ENCODE measurements at regions not wholly inside any gene's neighbourhood (a gene's known extent, or its start where the extent isn't known, plus 50 kb on each side); places are given as distances from the start of the nearest gene placed in this dataset.
"Not testable (repeated sequence)": the region's sequence is repeated elsewhere in the genome, so short reads cannot be mapped to it uniquely, and the experiment has no call there.

DNA sequence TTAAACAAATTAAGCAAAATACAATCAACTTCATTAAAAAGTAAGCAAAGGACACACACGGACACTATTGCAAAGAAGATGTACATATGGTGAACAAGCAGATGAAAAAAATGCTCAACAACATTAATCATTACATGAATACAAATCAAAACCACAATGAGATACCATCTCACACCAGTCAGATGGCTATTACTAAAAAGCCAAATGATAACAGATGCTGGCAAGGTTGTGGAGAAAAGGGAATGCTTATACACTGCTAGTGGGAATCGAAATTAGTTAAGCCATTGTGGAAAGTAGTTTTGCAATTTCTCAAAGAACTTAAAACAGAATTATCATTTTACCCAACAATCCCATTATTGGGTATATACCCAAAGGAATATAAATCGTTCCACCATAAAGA lies 636.2 kb upstream of the ST8SIA4 start:
- TF ChIP-seq, protein P1, sequence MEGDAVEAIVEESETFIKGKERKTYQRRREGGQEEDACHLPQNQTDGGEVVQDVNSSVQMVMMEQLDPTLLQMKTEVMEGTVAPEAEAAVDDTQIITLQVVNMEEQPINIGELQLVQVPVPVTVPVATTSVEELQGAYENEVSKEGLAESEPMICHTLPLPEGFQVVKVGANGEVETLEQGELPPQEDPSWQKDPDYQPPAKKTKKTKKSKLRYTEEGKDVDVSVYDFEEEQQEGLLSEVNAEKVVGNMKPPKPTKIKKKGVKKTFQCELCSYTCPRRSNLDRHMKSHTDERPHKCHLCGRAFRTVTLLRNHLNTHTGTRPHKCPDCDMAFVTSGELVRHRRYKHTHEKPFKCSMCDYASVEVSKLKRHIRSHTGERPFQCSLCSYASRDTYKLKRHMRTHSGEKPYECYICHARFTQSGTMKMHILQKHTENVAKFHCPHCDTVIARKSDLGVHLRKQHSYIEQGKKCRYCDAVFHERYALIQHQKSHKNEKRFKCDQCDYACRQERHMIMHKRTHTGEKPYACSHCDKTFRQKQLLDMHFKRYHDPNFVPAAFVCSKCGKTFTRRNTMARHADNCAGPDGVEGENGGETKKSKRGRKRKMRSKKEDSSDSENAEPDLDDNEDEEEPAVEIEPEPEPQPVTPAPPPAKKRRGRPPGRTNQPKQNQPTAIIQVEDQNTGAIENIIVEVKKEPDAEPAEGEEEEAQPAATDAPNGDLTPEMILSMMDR (IDR thresholded peaks at IDR 0.05; ENCODE audit: borderline replicate concordance, control extremely low read depth, extremely low read depth, insufficient read depth, missing control alignments): no peak
- no peak for DNase-seq (ENCODE audit: low spot score)
- in situ Hi-C loops (cut with MboI; ENCODE audit: low sequenced_read_pairs, unreplicated experiment): no loop called here

DNA sequence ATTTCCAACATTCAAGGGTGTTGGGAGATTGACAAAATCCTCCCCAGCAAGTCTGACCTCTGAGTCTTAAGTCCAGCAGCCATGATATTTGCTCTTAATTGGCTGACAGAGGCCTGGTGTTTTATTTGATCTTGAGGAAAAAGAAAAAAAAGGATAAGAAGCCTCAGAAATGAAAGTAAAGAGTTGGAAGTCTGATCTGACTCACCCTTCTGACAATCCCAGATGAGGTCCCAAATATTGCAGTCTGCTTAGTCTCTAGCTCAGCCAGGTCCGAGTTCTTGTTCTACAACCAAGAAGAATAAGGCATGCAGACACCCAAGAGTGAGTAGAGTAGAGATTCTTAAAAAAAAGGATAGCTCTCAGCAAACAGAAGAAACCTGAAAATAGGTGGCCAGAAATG lies 632.5 kb upstream of the ST8SIA4 start:
- DNase-seq (ENCODE audit: low spot score): no peak
- TF ChIP-seq, protein P1 (IDR thresholded peaks at IDR 0.05; ENCODE audit: borderline replicate concordance, control extremely low read depth, extremely low read depth, insufficient read depth, missing control alignments): no peak
- in situ Hi-C loops (cut with MboI; ENCODE audit: low sequenced_read_pairs, unreplicated experiment): no loop called here

DNA sequence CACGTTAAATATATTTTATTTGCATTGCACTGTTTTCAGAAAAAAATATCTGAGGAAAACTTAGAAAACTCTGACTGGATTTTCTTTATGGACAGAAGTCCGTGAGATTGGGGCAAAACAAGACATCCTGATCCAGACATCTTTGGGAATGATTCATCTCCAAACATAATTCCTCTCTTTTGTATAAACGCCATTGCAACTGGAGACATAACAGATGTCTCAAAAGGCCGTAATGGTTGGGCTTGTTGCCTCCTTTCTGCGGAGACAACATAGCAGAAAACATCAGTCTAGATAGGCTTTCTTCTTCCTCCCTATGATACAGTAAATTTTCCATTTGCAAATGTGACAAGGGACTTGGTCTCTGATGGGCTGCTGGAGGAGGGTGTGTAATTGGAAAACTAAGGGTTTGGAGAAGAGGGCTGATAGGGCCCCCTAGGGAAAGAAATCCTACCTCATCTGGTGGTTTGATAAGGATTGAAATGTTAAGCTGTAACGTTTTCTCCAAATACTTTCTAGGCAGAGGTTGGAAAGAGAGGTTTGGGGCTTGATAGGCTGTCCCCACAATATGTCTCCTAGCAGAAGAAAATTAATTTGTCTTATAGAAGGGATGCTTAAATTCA lies 631.5 kb upstream of the ST8SIA4 start:
- DNase-seq (ENCODE audit: low spot score): no peak
- TF ChIP-seq, protein P1 (IDR thresholded peaks at IDR 0.05; ENCODE audit: borderline replicate concordance, control extremely low read depth, extremely low read depth, insufficient read depth, missing control alignments): no peak
- in situ Hi-C loops (cut with MboI; ENCODE audit: low sequenced_read_pairs, unreplicated experiment): no loop called here

DNA sequence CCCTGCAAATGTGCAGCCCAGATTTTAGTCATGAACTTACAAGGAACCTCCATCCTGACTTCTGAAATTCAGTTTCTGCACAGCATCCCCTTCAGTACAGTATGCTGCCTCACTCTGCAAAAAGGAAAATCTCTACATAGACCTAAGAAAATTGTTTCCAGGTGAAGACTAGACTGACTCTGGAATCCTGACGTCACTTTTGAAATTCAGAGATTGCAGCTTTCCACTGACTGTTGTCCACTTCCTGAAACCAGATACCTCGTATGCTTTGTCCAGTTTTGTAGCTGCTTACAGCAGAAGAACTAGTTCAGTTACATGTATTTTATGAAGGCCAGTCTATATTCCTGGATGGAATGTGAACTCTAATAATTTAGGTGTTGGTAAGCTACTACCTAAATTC lies 629.3 kb upstream of the ST8SIA4 start:
- in situ Hi-C loops (cut with MboI; ENCODE audit: low sequenced_read_pairs, unreplicated experiment): no loop called here
- DNase-seq (ENCODE audit: low spot score): no peak
- TF ChIP-seq, protein P1 (IDR thresholded peaks at IDR 0.05; ENCODE audit: borderline replicate concordance, control extremely low read depth, extremely low read depth, insufficient read depth, missing control alignments): no peak

DNA sequence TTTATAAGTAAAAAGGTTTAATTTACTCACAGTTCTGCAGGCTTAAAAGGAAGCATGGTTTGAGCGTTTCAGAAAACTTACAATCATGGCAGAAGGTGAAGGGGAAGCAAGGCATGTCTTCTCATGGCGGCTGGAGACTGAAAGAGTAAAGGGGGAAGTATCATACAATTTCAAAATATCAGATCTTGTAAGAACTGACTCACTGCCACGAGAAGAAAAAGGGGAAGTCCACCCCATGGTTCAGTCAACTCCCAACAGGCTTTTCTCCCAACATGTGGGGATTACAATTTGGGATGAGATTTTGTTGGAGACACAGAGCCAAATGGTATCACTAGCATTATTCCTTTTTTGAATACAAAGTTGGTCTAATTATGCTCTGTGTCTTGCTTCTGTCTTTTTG lies 627.9 kb upstream of the ST8SIA4 start:
- DNase-seq (ENCODE audit: low spot score): no peak
- in situ Hi-C loops (cut with MboI; ENCODE audit: low sequenced_read_pairs, unreplicated experiment): no loop called here
- TF ChIP-seq, protein P1 (IDR thresholded peaks at IDR 0.05; ENCODE audit: borderline replicate concordance, control extremely low read depth, extremely low read depth, insufficient read depth, missing control alignments): no peak

DNA sequence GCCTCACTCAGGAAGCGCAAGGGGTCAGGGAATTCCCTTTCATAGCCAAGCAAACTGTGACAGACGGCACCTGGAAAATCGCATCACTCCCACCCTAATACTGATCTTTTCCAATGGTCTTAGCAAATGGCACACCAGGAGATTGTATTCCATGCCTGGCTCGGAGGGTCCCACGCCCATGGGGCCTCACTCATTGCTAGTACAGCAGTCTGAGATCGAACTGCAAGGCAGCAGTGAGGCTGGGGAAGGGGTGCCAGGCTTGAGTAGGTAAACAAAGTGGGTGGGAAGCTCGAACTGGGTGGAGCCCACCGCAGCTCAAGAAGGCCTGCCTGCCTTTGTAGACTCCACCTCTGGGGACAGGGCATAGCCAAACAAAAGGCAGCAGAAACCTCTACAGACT lies 626.0 kb upstream of the ST8SIA4 start:
- in situ Hi-C loops (cut with MboI; ENCODE audit: low sequenced_read_pairs, unreplicated experiment); DNase-seq (ENCODE audit: low spot score): not testable (repeated sequence)

DNA sequence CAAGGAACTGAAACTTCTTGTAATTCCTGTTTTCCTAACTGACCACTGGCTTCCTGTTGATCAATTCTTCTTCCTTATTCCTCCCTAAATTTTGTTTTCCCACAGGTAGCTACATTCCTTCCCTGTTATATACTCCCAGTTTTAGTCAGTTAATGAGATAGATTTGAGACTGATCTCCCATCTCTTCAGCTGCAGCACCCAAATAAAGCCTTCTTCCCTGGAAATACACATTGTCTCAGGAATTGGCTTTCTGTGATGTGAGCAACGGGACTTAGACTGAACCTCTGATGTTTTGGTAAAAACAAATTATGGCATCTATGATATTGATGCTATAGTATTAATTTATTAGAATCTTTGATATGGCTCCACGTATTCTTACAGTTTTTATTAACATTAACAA lies 617.3 kb upstream of the ST8SIA4 start:
- in situ Hi-C loops (cut with MboI; ENCODE audit: low sequenced_read_pairs, unreplicated experiment): no loop called here
- no peak for DNase-seq (ENCODE audit: low spot score)
- TF ChIP-seq, protein P1 (IDR thresholded peaks at IDR 0.05; ENCODE audit: borderline replicate concordance, control extremely low read depth, extremely low read depth, insufficient read depth, missing control alignments): no peak
